ENCODE measurements at regions not wholly inside any gene's neighbourhood (a gene's known extent, or its start where the extent isn't known, plus 50 kb on each side); places are given as distances from the start of the nearest gene placed in this dataset.

- Mint-ChIP-seq H3K27ac (no peak overlapping the region), H3K27me3 (ENCODE audit: low read depth) (peaks cover 6% of the 10 kb centered on the region), H3K9me3 (peaks cover 6% of the 10 kb centered on the region), H3K4me3 (no peak overlapping the region), H3K36me3 (no peaks in the 10 kb centered on the region), H3K4me1 (peaks cover 3% of the 10 kb centered on the region; the same call in 1 of the 2 replicates)
- ChIA-PET CTCF (interaction anchor here (1.2 to 1.6 kb wide), 2 partner anchors 120 to 129 kb away, joined by 4 to 6 read pairs; no protein-coding TSS in a partner anchor), POLR2A (no interaction called here)
- ATAC-seq (no peak), DNase-seq (ENCODE audit: low spot score) (no peak)
- no peak for TF ChIP-seq PRRX2 (CRISPR knock-in tag; IDR thresholded peaks at IDR 0.05)
- TF ChIP-seq CBFB (CRISPR knock-in tag; IDR thresholded peaks at IDR 0.05; ENCODE audit: low read depth): no peak
- no peak for TF ChIP-seq NR3C1 (CRISPR knock-in tag; conservative IDR thresholded peaks at IDR 0.05; ENCODE audit: low read depth)
- TF ChIP-seq, protein P1, sequence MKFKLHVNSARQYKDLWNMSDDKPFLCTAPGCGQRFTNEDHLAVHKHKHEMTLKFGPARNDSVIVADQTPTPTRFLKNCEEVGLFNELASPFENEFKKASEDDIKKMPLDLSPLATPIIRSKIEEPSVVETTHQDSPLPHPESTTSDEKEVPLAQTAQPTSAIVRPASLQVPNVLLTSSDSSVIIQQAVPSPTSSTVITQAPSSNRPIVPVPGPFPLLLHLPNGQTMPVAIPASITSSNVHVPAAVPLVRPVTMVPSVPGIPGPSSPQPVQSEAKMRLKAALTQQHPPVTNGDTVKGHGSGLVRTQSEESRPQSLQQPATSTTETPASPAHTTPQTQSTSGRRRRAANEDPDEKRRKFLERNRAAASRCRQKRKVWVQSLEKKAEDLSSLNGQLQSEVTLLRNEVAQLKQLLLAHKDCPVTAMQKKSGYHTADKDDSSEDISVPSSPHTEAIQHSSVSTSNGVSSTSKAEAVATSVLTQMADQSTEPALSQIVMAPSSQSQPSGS (CRISPR knock-in tag; IDR thresholded peaks at IDR 0.05; ENCODE audit: borderline replicate concordance, low read depth): no peak
Measured at GRCh38 chr5:173453167-173453566, 125.0 kb upstream of the STC2 start.

GRCh38 chr5:173452119-173452905 lies 124.1 kb upstream of the STC2 start:
- TF ChIP-seq OVOL2 (CRISPR knock-in tag; IDR thresholded peaks at IDR 0.05; ENCODE audit: borderline replicate concordance): no peak
- TF ChIP-seq, protein P2, sequence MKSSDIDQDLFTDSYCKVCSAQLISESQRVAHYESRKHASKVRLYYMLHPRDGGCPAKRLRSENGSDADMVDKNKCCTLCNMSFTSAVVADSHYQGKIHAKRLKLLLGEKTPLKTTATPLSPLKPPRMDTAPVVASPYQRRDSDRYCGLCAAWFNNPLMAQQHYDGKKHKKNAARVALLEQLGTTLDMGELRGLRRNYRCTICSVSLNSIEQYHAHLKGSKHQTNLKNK (CRISPR knock-in tag; IDR thresholded peaks at IDR 0.05): no peak
- TF ChIP-seq TCF7 (CRISPR knock-in tag; IDR thresholded peaks at IDR 0.05; ENCODE audit: low read depth): no peak
- TF ChIP-seq NR2C2 (CRISPR knock-in tag; IDR thresholded peaks at IDR 0.05): no peak
- TF ChIP-seq ZNF396 (CRISPR knock-in tag; IDR thresholded peaks at IDR 0.05; ENCODE audit: borderline replicate concordance): no peak
- TF ChIP-seq KAT7 (CRISPR knock-in tag; IDR thresholded peaks at IDR 0.05; ENCODE audit: borderline replicate concordance): no peak
- TF ChIP-seq GTF2I (CRISPR knock-in tag; conservative IDR thresholded peaks at IDR 0.05): no peak
- no peak for TF ChIP-seq SMAD3 (CRISPR knock-in tag; IDR thresholded peaks at IDR 0.05; ENCODE audit: borderline replicate concordance)
- no peak for TF ChIP-seq NR1H2 (CRISPR knock-in tag; IDR thresholded peaks at IDR 0.05)
- no peak for TF ChIP-seq GABPB1 (CRISPR knock-in tag; IDR thresholded peaks at IDR 0.05)
- no peak for TF ChIP-seq NFE2L1 (CRISPR knock-in tag; IDR thresholded peaks at IDR 0.05)
- TF ChIP-seq ZNF425 (CRISPR knock-in tag; conservative IDR thresholded peaks at IDR 0.05): no peak
- TF ChIP-seq SOX15 (CRISPR knock-in tag; IDR thresholded peaks at IDR 0.05): no peak
- no peak for TF ChIP-seq FOXK1 (CRISPR knock-in tag; IDR thresholded peaks at IDR 0.05)
- TF ChIP-seq HMGXB4 (CRISPR knock-in tag; IDR thresholded peaks at IDR 0.05): no peak
- no peak for TF ChIP-seq FOXJ3 (CRISPR knock-in tag; IDR thresholded peaks at IDR 0.05; ENCODE audit: borderline replicate concordance)
- Mint-ChIP-seq H3K9me3 (peaks cover 6% of the 10 kb centered on the region), H3K4me1 (peaks cover 3% of the 10 kb centered on the region; the same call in 1 of the 2 replicates), H3K27me3 (ENCODE audit: low read depth) (peaks cover 6% of the 10 kb centered on the region), H3K27ac (no peak overlapping the region), H3K36me3 (no peaks in the 10 kb centered on the region), H3K4me3 (no peak overlapping the region)
- ChIA-PET CTCF (interaction anchor here (0.9 to 1.6 kb wide), 3 partner anchors 15 to 129 kb away, joined by 4 to 6 read pairs (median 4); no protein-coding TSS in a partner anchor), POLR2A (no interaction called here)
- no peak for DNase-seq (ENCODE audit: low spot score)
- no peak for ATAC-seq

Data from WTC11 (cell line).